Neuronal stem cell (in vitro differentiated cells): ENCODE measurements at regions not wholly inside any gene's neighbourhood (a gene's known extent, or its start where the extent isn't known, plus 50 kb on each side); places are given as distances from the start of the nearest gene placed in this dataset.

ENCODE experiments used
- DNase-seq: peaks from one replicate; pipeline ENCODE4 v3.0.0-alpha.2; 2013; ENCODE audit warnings: low spot score
- H2AFZ ChIP-seq: one replicate; pipeline ENCODE4 v1.6.1; 2013; ENCODE audit warnings: mild to moderate bottlenecking, low read length, inconsistent platforms
- H2AK5ac ChIP-seq: 2 replicates; pipeline ENCODE4 v1.6.1; 2013; ENCODE audit warnings: low read depth, mild to moderate bottlenecking, inconsistent platforms, low read length, moderate library complexity, mixed read lengths
- H2BK120ac ChIP-seq: 2 replicates; pipeline ENCODE4 v1.6.1; 2013; ENCODE audit warnings: low read depth, mild to moderate bottlenecking, inconsistent platforms, low read length, moderate library complexity, mixed read lengths
- H2BK12ac ChIP-seq: one replicate; pipeline ENCODE4 v1.6.1; 2013; ENCODE audit warnings: low read length, inconsistent platforms
- H2BK15ac ChIP-seq: 2 replicates; pipeline ENCODE4 v1.6.1; 2013; ENCODE audit warnings: mild to moderate bottlenecking, low read length, inconsistent platforms, mixed read lengths
- H2BK5ac ChIP-seq: one replicate; pipeline ENCODE4 v1.6.1; 2013; ENCODE audit warnings: inconsistent platforms, mild to moderate bottlenecking, low read length, moderate library complexity
- H3K14ac ChIP-seq: one replicate; pipeline ENCODE4 v1.6.1; 2013; ENCODE audit warnings: low read length, inconsistent platforms
- H3K18ac ChIP-seq: 2 replicates; pipeline ENCODE4 v1.6.1; 2013; ENCODE audit warnings: low read length, inconsistent platforms
- H3K23ac ChIP-seq: 2 replicates; pipeline ENCODE4 v1.6.1; 2013; ENCODE audit warnings: low read depth, mild to moderate bottlenecking, mixed read lengths, low read length, inconsistent platforms; ENCODE audit not compliant: poor library complexity
- H3K27ac ChIP-seq: replicated peaks from 3 replicates; pipeline ENCODE4 v1.5.1; 2013; ENCODE audit warnings: low read length, inconsistent platforms
- H3K27me3 ChIP-seq, 3 experiments: 2 replicates each; pipeline ENCODE4 v1.6.1; 2013; ENCODE audit warnings: low read length in 3 of 3, mild to moderate bottlenecking in 2 of 3, inconsistent platforms in 1 of 3, low read depth in 1 of 3, mixed read lengths in 1 of 3, moderate library complexity in 1 of 3; ENCODE audit not compliant: control insufficient read depth in 3 of 3, insufficient read depth in 3 of 3
- H3K36me3 ChIP-seq, 2 donors: replicated peaks in 1 of 2; 2 replicates each; pipeline ENCODE4 v1.6.1; 2013; ENCODE audit warnings: low read length in 2 of 2; ENCODE audit not compliant: control insufficient read depth in 2 of 2, insufficient read depth in 2 of 2
- H3K4ac ChIP-seq: 2 replicates; pipeline ENCODE4 v1.6.1; 2013; ENCODE audit warnings: inconsistent platforms, mild to moderate bottlenecking, low read length, moderate library complexity
- H3K4me1 ChIP-seq, 2 donors: 1 replicate in 1 of 2; 2 replicates in 1 of 2; pipeline ENCODE4 v1.6.1; 2013; ENCODE audit warnings: low read length in 2 of 2, low read depth in 1 of 2; ENCODE audit not compliant: control insufficient read depth in 2 of 2, insufficient read depth in 1 of 2
- H3K4me2 ChIP-seq: one replicate; pipeline ENCODE4 v1.6.1; 2013; ENCODE audit warnings: mild to moderate bottlenecking, low read length, inconsistent platforms; ENCODE audit not compliant: insufficient read depth, poor library complexity, severe bottlenecking
- H3K4me3 ChIP-seq, 2 donors: 2 replicates each; pipeline ENCODE4 v1.5.1; 2013; ENCODE audit warnings: low read length in 2 of 2, mild to moderate bottlenecking in 2 of 2, inconsistent platforms in 1 of 2, moderate library complexity in 1 of 2
- H3K79me1 ChIP-seq: one replicate; pipeline ENCODE4 v1.6.1; 2013; ENCODE audit warnings: low read depth, mild to moderate bottlenecking, inconsistent platforms, low read length, moderate library complexity
- H3K9ac ChIP-seq: one replicate; pipeline ENCODE4 v1.6.1; 2013; ENCODE audit warnings: mild to moderate bottlenecking, low read depth, low read length, inconsistent platforms; ENCODE audit not compliant: poor library complexity
- H3K9me3 ChIP-seq, 2 donors: replicated peaks in 1 of 2; 2 replicates each; pipeline versions ENCODE3 to v1.6.1; 2013; ENCODE audit warnings: low read length in 2 of 2, mild to moderate bottlenecking in 2 of 2, inconsistent platforms in 1 of 2, low read depth in 1 of 2, mixed read lengths in 1 of 2, moderate library complexity in 1 of 2; ENCODE audit not compliant: control insufficient read depth in 2 of 2, insufficient read depth in 1 of 2
- H4K8ac ChIP-seq: one replicate; pipeline ENCODE4 v1.6.1; 2013; ENCODE audit warnings: low read depth, mild to moderate bottlenecking, inconsistent platforms, low read length, moderate library complexity
- H4K91ac ChIP-seq: one replicate; pipeline ENCODE4 v1.6.1; 2013; ENCODE audit warnings: low read length, low read depth, mild to moderate bottlenecking, inconsistent platforms; ENCODE audit not compliant: poor library complexity
- WGBS, 2 donors: extraction: QIAGEN DNeasy Blood & Tissue Kit; methylation state at CpG; one replicate each; pipeline ENCODE4 v1.1.7; 2013; ENCODE audit warnings: missing lambda C conversion rate in 2 of 2, mixed read lengths in 1 of 2; ENCODE audit not compliant: insufficient read length in 2 of 2, insufficient replicate concordance in 1 of 2; ENCODE audit errors: extremely low coverage in 2 of 2; 5-methylcytosine and 5-hydroxymethylcytosine counted together

- no peak overlapping the region for H3K18ac ChIP-seq
- H4K91ac ChIP-seq, result no peak overlapping the region
- no peaks in the 10 kb centered on the region for H3K79me1 ChIP-seq
- H3K4me2 ChIP-seq, result no peak overlapping the region
- no peak overlapping the region for H2BK5ac ChIP-seq
- H3K4ac ChIP-seq, result no peak overlapping the region
- no peaks in the 10 kb centered on the region for H3K4me1 ChIP-seq
- no peak overlapping the region for H2BK120ac ChIP-seq
- DNase-seq, result no peak
- H4K8ac ChIP-seq, result no peak overlapping the region
- H2BK15ac ChIP-seq, result no peak overlapping the region
- H3K23ac ChIP-seq, result no peak overlapping the region
- H3K9me3 ChIP-seq, result no peaks in the 10 kb centered on the region
- no peak overlapping the region for H3K27ac ChIP-seq
- peak overlapping the region; percentile 34 for H3K9ac ChIP-seq
- H3K27me3 ChIP-seq, result peaks cover 0 to 26% (median 0%) of the 10 kb centered on the region in 3 experiments
- H2AFZ ChIP-seq, result no peak overlapping the region
- no peak overlapping the region for H2BK12ac ChIP-seq
- H3K4me3 ChIP-seq, result no peak overlapping the region
- no CpG with 5 or more reads among the region's 7 CpGs for WGBS, 2 donors
- no peak overlapping the region for H3K14ac ChIP-seq
- H2AK5ac ChIP-seq, result no peak overlapping the region
- no peaks in the 10 kb centered on the region for H3K36me3 ChIP-seq
Measured at GRCh38 chr15:88719654-88720053, 80.8 kb downstream of the ISG20 start.

GRCh38 chr15:88725305-88726210 lies 77.7 kb upstream of the ACAN start:
- no CpG with 5 or more reads among the region's 6 CpGs for WGBS, 2 donors
- H2AFZ ChIP-seq, result no peak overlapping the region
- DNase-seq, result no peak

GRCh38 chr15:88727439-88727838 lies 75.8 kb upstream of the ACAN start:
- no peak overlapping the region for H3K4me3 ChIP-seq
- no peak overlapping the region for H3K18ac ChIP-seq
- H3K14ac ChIP-seq, result no peak overlapping the region
- H3K23ac ChIP-seq, result no peak overlapping the region
- H2AFZ ChIP-seq, result no peak overlapping the region
- H4K8ac ChIP-seq, result no peak overlapping the region
- no peak overlapping the region for H2AK5ac ChIP-seq
- no peaks in the 10 kb centered on the region for H3K79me1 ChIP-seq
- H3K36me3 ChIP-seq, result no peaks in the 10 kb centered on the region
- H4K91ac ChIP-seq, result no peak overlapping the region
- no peaks in the 10 kb centered on the region for H3K4me1 ChIP-seq
- DNase-seq, result no peak
- peaks cover 0 to 13% (median 0%) of the 10 kb centered on the region in 3 experiments for H3K27me3 ChIP-seq
- no peak overlapping the region for H2BK5ac ChIP-seq
- H3K4me2 ChIP-seq, result no peak overlapping the region
- no peak overlapping the region for H3K9ac ChIP-seq
- H2BK15ac ChIP-seq, result no peak overlapping the region
- H2BK120ac ChIP-seq, result no peak overlapping the region
- no peak overlapping the region for H3K27ac ChIP-seq
- no CpG with 5 or more reads among the region's 5 CpGs for WGBS, 2 donors
- H3K9me3 ChIP-seq, result peaks cover 0 to 2% of the 10 kb centered on the region in 2 donors
- no peak overlapping the region for H2BK12ac ChIP-seq
- no peak overlapping the region for H3K4ac ChIP-seq

More at GRCh38 chr15:88725305-88726210, 77.7 kb upstream of the ACAN start:
- no peak overlapping the region for H4K8ac ChIP-seq
- H3K9ac ChIP-seq, result no peak overlapping the region
- H3K79me1 ChIP-seq, result no peaks in the 10 kb centered on the region
- no peak overlapping the region for H3K14ac ChIP-seq
- H3K4me2 ChIP-seq, result no peak overlapping the region
- H3K4me3 ChIP-seq, result no peak overlapping the region
- no peak overlapping the region for H3K18ac ChIP-seq
- H3K9me3 ChIP-seq, result peaks cover 0 to 2% of the 10 kb centered on the region in 2 donors
- no peak overlapping the region for H2AK5ac ChIP-seq
- peaks cover 0 to 13% (median 0%) of the 10 kb centered on the region in 3 experiments for H3K27me3 ChIP-seq
- H2BK5ac ChIP-seq, result no peak overlapping the region
- no peak overlapping the region for H3K27ac ChIP-seq
- no peaks in the 10 kb centered on the region for H3K36me3 ChIP-seq
- no peak overlapping the region for H2BK12ac ChIP-seq
- no peaks in the 10 kb centered on the region for H3K4me1 ChIP-seq
- no peak overlapping the region for H4K91ac ChIP-seq
- H3K4ac ChIP-seq, result no peak overlapping the region
- no peak overlapping the region for H3K23ac ChIP-seq
- no peak overlapping the region for H2BK120ac ChIP-seq
- H2BK15ac ChIP-seq, result no peak overlapping the region

- no CpG with 5 or more reads among the region's 2 CpGs for WGBS, 2 donors
- no peak overlapping the region for H4K8ac ChIP-seq
- peaks cover 0 to 13% (median 0%) of the 10 kb centered on the region in 3 experiments for H3K27me3 ChIP-seq
Measured at GRCh38 chr15:88729581-88729980, 73.7 kb upstream of the ACAN start.

More at GRCh38 chr15:88729581-88729980, 73.7 kb upstream of the ACAN start:
- Histone ChIP-seq H2BK12ac (no peak overlapping the region), H3K27ac (no peak overlapping the region), H2AK5ac (no peak overlapping the region), H2BK15ac (no peak overlapping the region), H3K23ac (no peak overlapping the region), H4K91ac (no peak overlapping the region), H3K4me1 (no peaks in the 10 kb centered on the region), H3K14ac (no peak overlapping the region), H2BK5ac (no peak overlapping the region), H3K4me3 (no peak overlapping the region), H3K9ac (no peak overlapping the region), H3K18ac (no peak overlapping the region), H3K9me3 (peaks cover 0 to 4% of the 10 kb centered on the region in 2 donors), H3K36me3 (no peaks in the 10 kb centered on the region), H2AFZ (no peak overlapping the region), H3K4ac (no peak overlapping the region), H3K4me2 (no peak overlapping the region), H2BK120ac (no peak overlapping the region), H3K79me1 (no peaks in the 10 kb centered on the region)
- no peak for DNase-seq
